ENCODE measurements at regions not wholly inside any gene's neighbourhood (a gene's known extent, or its start where the extent isn't known, plus 50 kb on each side); places are given as distances from the start of the nearest gene placed in this dataset.

- no peak for TF ChIP-seq CTCF (IDR thresholded peaks at IDR 0.05; ENCODE audit: low read depth, low read length)
- no peak for DNase-seq (ENCODE audit: extremely low read depth, low read depth)
These were observed 84.0 kb downstream of the RND3 start for GRCh38 chr2:150403457-150403856.

DNA sequence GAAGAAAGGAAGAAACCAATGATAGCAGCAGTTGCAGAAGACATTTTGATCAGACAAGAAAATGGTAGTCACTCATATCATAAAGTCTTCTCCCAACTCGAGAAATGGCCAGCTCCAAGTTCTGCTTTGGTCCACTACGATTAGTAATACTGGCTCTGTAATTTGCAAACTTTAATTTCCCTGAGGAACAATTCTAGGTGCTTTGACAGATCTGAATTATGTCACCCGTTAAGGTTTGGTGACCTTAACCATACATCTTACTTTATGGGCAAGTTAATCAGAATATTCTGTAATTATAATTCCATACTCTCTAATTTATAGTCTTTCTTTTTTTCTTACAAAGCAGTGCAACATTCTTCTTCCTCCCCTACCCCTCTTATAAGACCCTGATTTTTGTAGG, 84.5 kb downstream of the RND3 start:
- DNase-seq (ENCODE audit: extremely low read depth, low read depth): no peak
- no peak for TF ChIP-seq CTCF (IDR thresholded peaks at IDR 0.05; ENCODE audit: low read depth, low read length)

DNA sequence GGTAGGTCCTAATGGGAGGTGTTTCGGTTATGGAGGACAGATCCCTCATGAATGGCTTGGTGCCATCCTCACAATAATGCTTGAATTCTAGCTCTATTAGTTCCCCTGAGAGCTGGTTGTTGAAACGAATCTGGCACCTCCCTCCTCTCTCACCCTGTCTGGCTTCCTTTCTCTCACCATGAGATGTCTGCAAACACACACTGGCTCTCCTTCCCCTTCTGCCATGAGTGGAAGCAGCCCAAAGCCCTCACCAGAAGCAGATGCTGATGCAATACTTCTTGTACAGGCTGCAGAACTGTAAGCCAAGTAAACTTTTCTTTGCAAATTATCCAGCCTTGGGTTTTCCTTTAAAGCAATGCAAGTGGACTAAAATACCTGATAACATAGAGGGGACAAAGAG, 86.6 kb downstream of the RND3 start:
- no peak for TF ChIP-seq CTCF (IDR thresholded peaks at IDR 0.05; ENCODE audit: low read depth, low read length)
- no peak for DNase-seq (ENCODE audit: extremely low read depth, low read depth)

GRCh38 chr2:150392614-150393013, 94.9 kb downstream of the RND3 start:
- DNase-seq (ENCODE audit: extremely low read depth, low read depth): no peak
- no peak for TF ChIP-seq CTCF (IDR thresholded peaks at IDR 0.05; ENCODE audit: low read depth, low read length)

DNA sequence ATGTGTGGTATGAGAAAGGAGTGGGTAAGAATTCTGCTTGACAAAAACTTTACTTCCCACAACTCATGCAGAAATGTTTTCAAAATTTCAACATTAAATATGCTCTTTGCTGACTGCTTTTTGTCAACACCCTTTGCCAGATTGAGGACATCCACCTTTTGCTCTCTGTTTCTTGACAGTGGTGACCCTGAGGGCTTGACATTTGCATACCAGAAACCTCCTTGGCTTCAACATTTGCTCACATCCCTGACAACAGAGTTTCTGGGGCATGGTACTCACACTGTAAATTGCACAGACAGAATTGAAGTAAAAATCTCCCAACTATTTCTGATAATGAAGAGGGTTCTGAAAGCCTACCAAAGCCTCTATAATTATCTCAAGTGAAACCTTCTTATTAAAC, 95.7 kb downstream of the RND3 start:
- TF ChIP-seq CTCF (IDR thresholded peaks at IDR 0.05; ENCODE audit: low read depth, low read length): no peak
- no peak for DNase-seq (ENCODE audit: extremely low read depth, low read depth)

DNA sequence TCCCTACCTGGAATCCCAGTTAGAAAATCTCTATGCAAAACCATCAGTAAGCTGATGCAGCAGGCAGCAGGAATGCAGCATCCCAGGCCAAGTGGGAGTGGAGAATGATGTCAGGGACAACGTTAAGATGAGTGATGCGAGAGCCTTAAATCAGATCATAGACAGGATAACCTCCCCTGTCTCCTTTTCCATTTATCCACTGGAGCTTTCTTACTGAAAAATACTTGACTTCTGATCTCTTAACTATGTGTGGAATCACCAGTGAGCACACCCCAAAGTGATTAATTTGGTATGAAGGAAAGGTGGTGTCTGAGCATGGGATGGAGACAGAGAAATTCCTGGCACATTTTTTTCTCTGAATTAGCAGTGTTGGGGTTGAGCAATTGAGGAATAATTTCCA, 98.0 kb downstream of the RND3 start:
- no peak for DNase-seq (ENCODE audit: extremely low read depth, low read depth)
- no peak for TF ChIP-seq CTCF (IDR thresholded peaks at IDR 0.05; ENCODE audit: low read depth, low read length)

DNA sequence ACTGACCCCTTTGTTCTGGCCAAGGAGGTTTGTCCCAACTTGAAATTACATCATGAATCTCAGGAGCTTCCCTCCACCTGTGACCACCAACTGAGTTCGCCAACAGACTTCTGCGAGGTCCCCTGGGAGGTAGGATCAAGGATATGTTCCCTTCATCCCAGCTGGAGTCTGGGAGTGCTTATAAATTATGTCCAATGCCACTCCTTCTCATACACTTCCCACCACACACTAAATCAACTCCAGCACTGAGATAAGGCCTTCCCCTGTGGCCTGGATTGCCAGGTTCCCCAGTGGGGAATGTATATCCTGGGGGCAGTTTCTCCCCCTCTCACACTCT, 99.2 kb downstream of the RND3 start:
- DNase-seq (ENCODE audit: extremely low read depth, low read depth): no peak

More for the DNA sequence above, 99.2 kb downstream of the RND3 start:
- no peak for TF ChIP-seq CTCF (IDR thresholded peaks at IDR 0.05; ENCODE audit: low read depth, low read length)
